CD14-positive monocyte (primary cell): ENCODE measurements at regions not wholly inside any gene's neighbourhood (a gene's known extent, or its start where the extent isn't known, plus 50 kb on each side); places are given as distances from the start of the nearest gene placed in this dataset.
"Not testable (repeated sequence)": the region's sequence is repeated elsewhere in the genome, so short reads cannot be mapped to it uniquely, and the experiment has no call there.

Experiments used
- DNase-seq, 3 donors: peaks; one replicate each; pipeline ENCODE4 v3.0.0-alpha.2; 2011 to 2022
- H2AFZ ChIP-seq: 2 replicates; pipeline ENCODE4 v1.6.0; 2012; ENCODE audit warnings: mild to moderate bottlenecking, low read depth, low read length, inconsistent platforms; ENCODE audit not compliant: insufficient read depth, poor library complexity, severe bottlenecking
- H3K27ac ChIP-seq, 2 donors: 1 replicate in 1 of 2; 2 replicates in 1 of 2; pipeline ENCODE4 v1.5.1; 2012 to 2013; ENCODE audit warnings: low read length in 2 of 2, control low read depth in 1 of 2, inconsistent platforms in 1 of 2, low read depth in 1 of 2, mild to moderate bottlenecking in 1 of 2
- H3K27me3 ChIP-seq, 2 donors: one replicate each; pipeline versions ENCODE4 v1.6.0 to v1.6.1; 2011 to 2013; ENCODE audit warnings: low read length in 2 of 2; ENCODE audit not compliant: control insufficient read depth in 2 of 2, insufficient read depth in 2 of 2
- H3K36me3 ChIP-seq, 2 donors: replicated peaks in 1 of 2; 1 replicate in 1 of 2; 2 replicates in 1 of 2; pipeline versions ENCODE4 v1.5.1 to v1.6.1; 2012 to 2013; ENCODE audit warnings: low read length in 2 of 2, control low read depth in 1 of 2, inconsistent platforms in 1 of 2, mild to moderate bottlenecking in 1 of 2; ENCODE audit not compliant: insufficient read depth in 2 of 2, control insufficient read depth in 1 of 2
- H3K4me1 ChIP-seq, 2 donors: 1 replicate in 1 of 2; 2 replicates in 1 of 2; pipeline versions ENCODE4 v1.5.1 to v1.6.1; 2012 to 2013; ENCODE audit warnings: low read length in 2 of 2, control low read depth in 1 of 2, inconsistent platforms in 1 of 2, mild to moderate bottlenecking in 1 of 2, moderate library complexity in 1 of 2; ENCODE audit not compliant: insufficient read depth in 2 of 2, control insufficient read depth in 1 of 2
- H3K4me2 ChIP-seq: replicated peaks from 2 replicates; pipeline ENCODE3; 2012; ENCODE audit warnings: low read length, moderate library complexity, mild to moderate bottlenecking; ENCODE audit not compliant: poor library complexity, severe bottlenecking; ENCODE audit errors: extremely low read depth
- H3K4me3 ChIP-seq, 3 experiments: fragments of 200-600 bp in 1 of 3; sonication (generic) in 1 of 3; replicated peaks in 1 of 3; 1 replicate in 2 of 3; 2 replicates in 1 of 3; pipeline ENCODE4 v1.5.1; 2011 to 2013; ENCODE audit warnings: low read length in 3 of 3, mild to moderate bottlenecking in 3 of 3, control low read depth in 2 of 3, low read depth in 2 of 3, inconsistent platforms in 1 of 3, moderate library complexity in 1 of 3
- H3K79me2 ChIP-seq: 2 replicates; pipeline ENCODE4 v1.6.0; 2012; ENCODE audit warnings: mild to moderate bottlenecking, control low read depth, inconsistent platforms, low read length, moderate library complexity; ENCODE audit not compliant: insufficient read depth
- H3K9ac ChIP-seq: 2 replicates; pipeline ENCODE4 v1.6.0; 2017; ENCODE audit warnings: low read length, mild to moderate bottlenecking; ENCODE audit not compliant: insufficient read depth, poor library complexity, severe bottlenecking
- H3K9me3 ChIP-seq, 2 donors: replicated peaks in 1 of 2; 1 replicate in 1 of 2; 2 replicates in 1 of 2; pipeline versions ENCODE4 v1.5.1 to v1.6.1; 2012 to 2013; ENCODE audit warnings: low read length in 2 of 2, control low read depth in 1 of 2; ENCODE audit not compliant: control insufficient read depth in 1 of 2, insufficient read depth in 1 of 2
- H4K20me1 ChIP-seq: 2 replicates; pipeline ENCODE4 v1.6.0; 2012; ENCODE audit warnings: mild to moderate bottlenecking, low read length, control low read depth, moderate library complexity; ENCODE audit not compliant: insufficient read depth
- H3K27ac Mint-ChIP-seq, 7 donors: one replicate each; pipeline ENCODE4 v1.8.0; 2020; ENCODE audit warnings: mild to moderate bottlenecking in 7 of 7, mixed read lengths in 7 of 7, moderate library complexity in 6 of 7, inconsistent platforms in 2 of 7
- H3K27me3 Mint-ChIP-seq, 3 donors: one replicate each; pipeline ENCODE4 v1.8.0; 2021 to 2022; ENCODE audit warnings: low read depth in 3 of 3, mild to moderate bottlenecking in 3 of 3, mixed read lengths in 3 of 3, moderate library complexity in 3 of 3, inconsistent platforms in 1 of 3
- H3K36me3 Mint-ChIP-seq, 2 donors: one replicate each; pipeline ENCODE4 v1.8.0; 2020; ENCODE audit warnings: mixed read lengths in 2 of 2, inconsistent platforms in 1 of 2, mild to moderate bottlenecking in 1 of 2
- H3K4me1 Mint-ChIP-seq: one replicate; pipeline ENCODE4 v1.8.0; 2020; ENCODE audit warnings: mild to moderate bottlenecking, mixed read lengths
- H3K4me3 Mint-ChIP-seq, 2 donors: one replicate each; pipeline ENCODE4 v1.8.0; 2020; ENCODE audit warnings: mild to moderate bottlenecking in 2 of 2, mixed read lengths in 2 of 2, moderate library complexity in 1 of 2
- H3K9me3 Mint-ChIP-seq, 7 donors: one replicate each; pipeline ENCODE4 v1.8.0; 2020 to 2022; ENCODE audit warnings: mixed read lengths in 7 of 7, mild to moderate bottlenecking in 6 of 7, moderate library complexity in 6 of 7, inconsistent platforms in 2 of 7
- CTCF ChIP-seq: fragments of 200-600 bp; IDR thresholded peaks from one replicate; pipeline ENCODE4 v1.8.0; 2022; ENCODE audit warnings: antibody characterized with exemption, mild to moderate bottlenecking
- WGBS: methylation state at CpG from one replicate; pipeline ENCODE4 v1.1.5; 2013; ENCODE audit warnings: missing lambda C conversion rate; ENCODE audit not compliant: insufficient coverage; 5-methylcytosine and 5-hydroxymethylcytosine counted together
- intact Hi-C, 2 donors: fragments of 100-400 bp; cut with micrococcal nuclease; formaldehyde crosslinking; loops; one replicate each; pipeline versions ENCODE4 v1.15.0 to v1.15.1; 2023

GRCh38 chr4:57342411-57342810 is 232.2 kb upstream of the IGFBP7 start:
- TF ChIP-seq CTCF, result no peak
- Histone ChIP-seq H4K20me1 (no peaks in the 10 kb centered on the region), H3K4me3 (no peak overlapping the region), H3K79me2 (no peaks in the 10 kb centered on the region), H3K9me3 (no peaks in the 10 kb centered on the region), H3K27me3 (no peaks in the 10 kb centered on the region), H2AFZ (no peak overlapping the region), H3K4me1 (no peaks in the 10 kb centered on the region), H3K36me3 (no peaks in the 10 kb centered on the region), H3K27ac (no peak overlapping the region), H3K9ac (no peak overlapping the region), H3K4me2 (no peak overlapping the region)
- intact Hi-C loops, result no loop called here
- no peak for DNase-seq
- Mint-ChIP-seq H3K27ac (no peak overlapping the region), H3K4me3 (no peak overlapping the region), H3K4me1 (no peaks in the 10 kb centered on the region), H3K36me3 (no peaks in the 10 kb centered on the region), H3K27me3 (peaks cover 0 to 4% (median 3%) of the 10 kb centered on the region in 3 donors), H3K9me3 (peaks cover 0 to 3% (median 0%) of the 10 kb centered on the region in 7 donors)
- no CpG with 5 or more reads among the region's 2 CpGs for WGBS

- H2AFZ ChIP-seq, H3K4me3 ChIP-seq, intact Hi-C loops, H3K9me3 Mint-ChIP-seq, H3K36me3 Mint-ChIP-seq, H3K27me3 Mint-ChIP-seq, H3K4me1 ChIP-seq, H3K27ac Mint-ChIP-seq, H3K9me3 ChIP-seq, H3K27me3 ChIP-seq, H4K20me1 ChIP-seq, H3K4me3 Mint-ChIP-seq, H3K4me1 Mint-ChIP-seq, H3K4me2 ChIP-seq, H3K36me3 ChIP-seq, DNase-seq, H3K79me2 ChIP-seq, H3K27ac ChIP-seq, H3K9ac ChIP-seq: not testable (repeated sequence)
Measured at GRCh38 chr4:57338861-57339260, 228.7 kb upstream of the IGFBP7 start.
